Smooth muscle cell of the brain vasculature (primary cell): ENCODE measurements at regions not wholly inside any gene's neighbourhood (a gene's known extent, or its start where the extent isn't known, plus 50 kb on each side); places are given as distances from the start of the nearest gene placed in this dataset.

ENCODE experiments used
- DNase-seq: peaks from one replicate; pipeline ENCODE4 v3.0.0-alpha.2; 2012; ENCODE audit warnings: low read depth, low spot score

DNA sequence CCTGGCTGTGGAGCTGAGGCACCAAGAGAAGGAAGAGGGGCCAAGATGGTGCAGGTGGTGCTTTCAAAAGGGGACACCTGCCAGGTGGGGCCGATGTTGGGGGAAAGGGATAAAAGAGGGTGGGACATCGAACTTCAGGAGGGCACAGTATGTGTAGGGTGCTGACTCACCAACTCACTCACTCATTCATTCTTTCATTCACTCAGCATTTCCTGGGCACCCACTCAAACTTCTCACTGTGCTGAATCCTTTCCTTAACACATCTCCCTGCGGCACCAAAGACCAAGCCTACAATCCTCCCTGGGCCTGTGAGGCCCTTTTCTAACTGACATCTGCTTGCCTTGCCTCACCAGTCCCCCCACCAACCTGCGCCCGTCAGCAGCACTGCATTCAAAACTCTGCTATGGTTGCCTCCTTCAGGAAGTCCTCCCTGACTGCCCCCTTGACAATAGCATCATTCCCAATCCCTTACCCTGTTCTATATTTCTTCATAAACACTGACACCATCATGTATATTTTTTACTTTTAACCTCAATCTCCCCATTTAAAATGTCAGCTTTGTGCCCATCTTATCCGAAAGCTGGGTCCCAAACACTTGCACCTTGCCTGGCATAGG, 246.6 kb downstream of the MN1 start:
- no peak for DNase-seq

GRCh38 chr22:27556371-27556770, 245.2 kb downstream of the MN1 start:
- no peak for DNase-seq

GRCh38 chr22:27557286-27558008, 244.1 kb downstream of the MN1 start:
- DNase-seq: no peak

DNA sequence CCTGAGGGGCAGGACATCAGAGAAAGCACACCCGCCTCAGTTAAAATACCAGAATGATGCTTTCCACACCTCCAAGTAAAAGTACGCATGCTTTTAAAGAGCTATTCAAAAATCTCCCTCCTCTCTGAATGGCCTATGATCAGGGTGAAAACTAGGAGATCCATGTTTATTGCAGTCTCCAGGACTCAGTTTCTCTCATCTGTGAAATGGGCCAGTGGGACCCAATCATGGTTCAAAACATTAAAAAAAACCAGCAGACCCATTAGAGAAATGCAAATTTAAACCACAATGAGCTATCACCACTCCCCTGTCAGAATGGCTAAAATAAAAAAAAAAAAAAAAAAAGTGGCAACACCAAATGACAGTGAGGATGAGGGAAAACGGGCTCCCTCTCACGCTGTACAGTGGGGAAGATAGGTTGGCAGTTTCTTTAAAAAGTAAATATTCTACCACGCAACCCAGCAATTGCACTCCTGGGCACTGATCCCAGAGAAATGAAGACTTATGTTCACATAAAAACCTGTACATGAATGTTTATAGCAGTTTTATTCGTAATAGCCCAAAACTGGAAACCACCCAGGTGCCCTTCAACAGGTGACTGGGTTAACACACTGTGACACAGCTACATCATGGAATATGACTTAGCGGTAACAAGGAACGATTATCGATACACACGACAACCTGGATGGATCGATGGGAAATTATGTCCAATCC, 242.7 kb downstream of the MN1 start:
- DNase-seq: no peak

DNA sequence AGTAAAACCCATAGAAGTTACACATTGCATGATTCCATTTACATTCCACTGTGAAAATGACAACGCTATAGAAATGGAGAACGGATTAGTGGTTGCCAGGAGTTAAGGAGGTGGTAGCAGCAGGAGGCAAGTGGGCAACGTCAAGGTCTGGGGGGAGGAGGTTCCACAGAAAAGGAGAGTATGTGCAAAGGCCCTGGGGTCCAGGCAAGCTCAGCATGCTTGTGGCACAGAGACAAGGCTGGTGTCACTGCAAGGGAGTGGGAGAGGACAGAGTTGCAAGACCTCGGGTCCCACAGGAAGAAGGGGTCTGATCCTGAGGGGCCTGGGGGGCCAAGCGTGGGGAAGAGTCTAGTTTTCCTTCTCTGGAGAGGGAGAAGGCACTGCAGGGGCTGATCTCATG, 240.8 kb downstream of the MN1 start:
- no peak for DNase-seq

DNA sequence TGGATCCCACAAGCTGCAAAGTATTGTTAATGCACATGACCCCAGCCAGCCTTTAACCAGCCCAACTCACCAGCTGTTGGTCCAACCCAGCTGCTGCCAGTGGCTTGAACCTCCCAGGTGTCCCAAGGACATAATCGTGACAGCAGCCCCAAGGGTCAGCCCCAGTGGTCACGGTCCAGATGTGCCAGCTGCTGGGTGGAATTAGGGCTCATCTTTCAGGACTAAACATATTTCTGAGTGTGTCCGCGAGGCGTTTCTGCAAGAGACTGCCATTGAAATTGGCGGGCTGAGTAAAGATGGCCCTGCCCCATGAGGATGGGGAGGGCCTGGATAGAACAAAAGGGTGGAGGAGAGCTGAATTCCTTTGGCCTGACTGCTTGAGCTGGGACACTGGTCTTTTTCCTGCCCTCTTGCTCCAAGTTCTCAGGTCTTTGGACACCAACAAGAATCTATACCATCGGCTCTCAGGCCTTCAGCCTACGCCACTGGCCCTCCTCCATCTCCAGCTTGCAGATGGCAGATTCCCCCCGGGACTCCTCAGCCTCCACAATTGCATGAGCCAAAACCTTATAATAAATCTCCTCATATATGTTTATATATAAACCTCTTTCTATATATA, 240.2 kb downstream of the MN1 start:
- DNase-seq: no peak

GRCh38 chr22:27564806-27565205, 236.8 kb downstream of the MN1 start:
- DNase-seq: no peak

DNA sequence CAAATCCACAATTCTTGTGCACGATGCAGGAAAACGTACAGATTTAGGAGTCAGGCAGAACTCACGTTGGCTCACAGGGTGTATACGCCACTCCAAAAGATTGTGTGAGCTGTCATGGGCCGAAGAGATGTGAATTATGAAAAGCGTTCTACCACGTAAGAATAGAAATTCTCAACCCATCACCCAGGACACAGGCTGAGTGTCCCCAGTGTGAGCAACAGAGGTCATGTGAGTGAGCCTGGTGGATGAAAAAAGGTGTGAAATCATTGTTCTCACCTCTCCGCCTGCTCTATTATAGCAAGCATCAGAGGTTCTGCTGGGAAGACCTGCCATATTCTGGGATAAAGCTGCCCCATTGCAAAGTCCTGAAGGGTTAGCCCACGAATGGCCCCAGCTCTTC, 235.0 kb downstream of the MN1 start:
- no peak for DNase-seq

- no peak for DNase-seq
Observed at GRCh38 chr22:27568265-27568664, 233.3 kb downstream of the MN1 start.

DNA sequence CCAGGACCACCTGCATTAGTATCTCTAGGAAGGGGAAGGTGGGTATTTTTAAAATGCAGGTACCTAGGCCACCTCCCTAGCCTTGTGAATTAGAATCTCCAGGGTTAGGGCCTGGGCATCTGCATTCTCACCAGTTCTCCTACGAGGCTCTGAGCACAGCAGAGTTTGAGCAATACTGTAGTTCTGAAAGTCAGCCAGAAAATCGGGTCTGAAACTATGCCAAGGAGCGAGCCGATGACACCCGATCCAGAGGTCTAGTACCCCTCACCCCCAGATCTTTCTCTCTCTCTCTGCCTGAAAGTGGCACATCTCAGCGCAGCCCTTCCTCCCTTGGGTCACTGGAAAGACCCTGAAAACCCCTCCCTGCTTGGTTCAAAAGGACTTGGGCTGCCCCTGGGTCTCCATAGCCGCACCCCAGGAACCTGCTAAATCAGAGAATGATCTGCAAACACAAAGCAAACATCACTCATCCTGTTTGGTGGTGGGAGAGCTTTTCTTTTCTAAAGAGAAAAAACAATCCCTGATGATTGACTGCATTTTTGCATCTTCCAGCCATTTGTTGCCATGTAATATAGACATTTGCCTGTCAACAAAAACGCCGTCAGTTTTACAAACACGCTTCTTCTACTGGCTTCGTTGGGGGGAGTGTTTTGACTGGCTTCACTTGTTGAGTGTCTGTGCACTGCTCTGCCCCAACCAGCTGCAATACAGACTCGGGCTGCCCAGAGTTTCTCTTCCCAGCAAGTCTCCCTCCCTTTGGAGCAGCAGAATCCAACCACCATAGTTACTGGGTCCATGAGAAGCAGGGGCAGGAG, 229.9 kb downstream of the MN1 start:
- no peak for DNase-seq

DNA sequence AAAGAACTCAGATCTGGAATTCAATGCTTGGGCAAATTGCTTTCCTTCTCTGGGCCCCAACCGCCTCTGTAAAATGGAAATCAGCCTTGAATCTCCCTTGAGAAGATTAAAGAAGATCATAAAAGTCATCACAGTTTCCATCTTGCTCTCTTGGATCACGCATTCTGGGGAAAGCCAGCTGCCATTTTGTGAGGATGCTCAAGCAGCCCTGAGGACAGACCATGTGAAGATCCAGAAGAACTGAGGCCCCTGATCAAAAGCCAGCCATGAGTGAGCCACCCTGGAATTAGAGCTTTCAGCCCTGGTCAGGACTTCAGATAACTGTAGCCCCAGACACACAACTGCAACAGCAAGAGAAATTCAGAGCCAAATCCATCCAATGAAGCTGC, 229.3 kb downstream of the MN1 start:
- DNase-seq: no peak

GRCh38 chr22:27573280-27574001, 228.1 kb downstream of the MN1 start:
- DNase-seq: no peak

DNA sequence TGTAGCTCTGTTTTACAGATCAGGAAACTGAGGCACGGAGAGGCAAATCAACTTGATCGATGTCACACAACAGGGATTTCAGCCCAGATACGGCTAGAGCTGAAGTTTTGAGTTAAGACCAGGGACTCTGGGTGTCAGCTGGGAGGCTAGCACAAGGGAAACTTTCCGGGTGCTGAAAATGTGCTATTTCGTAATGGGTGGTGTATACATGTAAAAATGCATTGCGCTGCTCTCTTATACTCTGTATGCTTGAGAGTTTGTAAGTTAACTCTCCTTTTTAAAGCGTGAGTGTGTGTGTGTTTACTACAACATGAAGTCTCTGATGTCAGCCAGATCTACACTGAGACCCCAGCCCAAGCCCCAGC, 227.6 kb downstream of the MN1 start:
- no peak for DNase-seq

GRCh38 chr22:27574651-27575050, 226.9 kb downstream of the MN1 start:
- DNase-seq: no peak

- no peak for DNase-seq
Observed at GRCh38 chr22:27575348-27575747, 226.2 kb downstream of the MN1 start.

DNA sequence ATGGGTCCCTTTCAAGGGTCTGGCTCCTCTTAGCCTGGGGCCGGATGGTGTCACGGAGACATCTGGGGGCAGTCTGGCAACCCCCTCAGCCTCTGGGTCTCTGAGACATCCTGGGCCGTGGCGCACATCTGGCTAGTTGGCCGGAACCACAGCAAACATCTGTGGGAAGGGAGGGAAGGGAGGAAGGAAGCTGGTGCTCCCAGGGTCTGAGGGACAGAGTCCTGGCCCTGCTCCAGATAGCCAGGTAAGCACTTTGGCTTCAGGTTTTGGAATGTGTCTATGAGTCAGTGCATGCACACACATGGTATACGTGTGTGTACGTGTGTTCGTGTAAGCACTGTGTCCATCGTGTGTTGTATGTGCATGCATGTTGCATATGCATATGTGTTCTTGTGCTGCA, 225.1 kb downstream of the MN1 start:
- no peak for DNase-seq

GRCh38 chr22:27576815-27577573, 224.6 kb downstream of the MN1 start:
- peak; percentile 75 for DNase-seq

- no peak for DNase-seq
Observed at GRCh38 chr22:27577574-27577969, 224.0 kb downstream of the MN1 start.

GRCh38 chr22:27578937-27579617, 222.5 kb downstream of the MN1 start:
- no peak for DNase-seq
